ENCODE measurements at regions not wholly inside any gene's neighbourhood (a gene's known extent, or its start where the extent isn't known, plus 50 kb on each side); places are given as distances from the start of the nearest gene placed in this dataset.

- TF ChIP-seq EZH2 (IDR thresholded peaks at IDR 0.05; ENCODE audit: borderline replicate concordance, low read depth, low read length, severe bottlenecking) (no peak), POLR2A (IDR thresholded peaks at IDR 0.05; ENCODE audit: low read depth, low read length) (no peak)
Observed at GRCh38 chr1:106189780-106190179, 866.7 kb upstream of the PRMT6 start.

Measured in endothelial cell of umbilical vein (primary cell).